ENCODE measurements at regions not wholly inside any gene's neighbourhood (a gene's known extent, or its start where the extent isn't known, plus 50 kb on each side); places are given as distances from the start of the nearest gene placed in this dataset.

GRCh38 chr20:47936612-47937011, 151.3 kb upstream of the SULF2 start:
- no peak for DNase-seq (ENCODE audit: low spot score, unreplicated experiment)
- Mint-ChIP-seq H3K4me1 (ENCODE audit: low read depth) (peaks cover 1% of the 10 kb centered on the region), H3K27me3 (peaks cover 18% of the 10 kb centered on the region), H3K27ac (no peak overlapping the region), H3K4me3 (ENCODE audit: low read depth) (no peak overlapping the region), H3K9me3 (ENCODE audit: low read depth) (no peaks in the 10 kb centered on the region), H3K36me3 (ENCODE audit: insufficient read depth) (no peaks in the 10 kb centered on the region)
- no peak for TF ChIP-seq CTCF (IDR thresholded peaks at IDR 0.05; ENCODE audit: unreplicated experiment)

GRCh38 chr20:47934761-47935160, 149.5 kb upstream of the SULF2 start:
- Mint-ChIP-seq H3K9me3 (ENCODE audit: low read depth) (no peaks in the 10 kb centered on the region), H3K27ac (no peak overlapping the region)
- no peak for TF ChIP-seq CTCF (IDR thresholded peaks at IDR 0.05; ENCODE audit: unreplicated experiment)

GRCh38 chr20:47931443-47931842, 146.2 kb upstream of the SULF2 start:
- H3K27ac Mint-ChIP-seq = no peak overlapping the region
- no peak for TF ChIP-seq CTCF (IDR thresholded peaks at IDR 0.05; ENCODE audit: unreplicated experiment)
- H3K27me3 Mint-ChIP-seq = peaks cover 12% of the 10 kb centered on the region
- no peaks in the 10 kb centered on the region for H3K36me3 Mint-ChIP-seq (ENCODE audit: insufficient read depth)
- H3K9me3 Mint-ChIP-seq (ENCODE audit: low read depth) = peaks cover 4% of the 10 kb centered on the region
- no peak overlapping the region for H3K4me3 Mint-ChIP-seq (ENCODE audit: low read depth)
- no peaks in the 10 kb centered on the region for H3K4me1 Mint-ChIP-seq (ENCODE audit: low read depth)
- DNase-seq (ENCODE audit: low spot score, unreplicated experiment) = no peak

More at GRCh38 chr20:47934761-47935160, 149.5 kb upstream of the SULF2 start:
- peaks cover 18% of the 10 kb centered on the region for H3K27me3 Mint-ChIP-seq
- H3K4me1 Mint-ChIP-seq (ENCODE audit: low read depth) = no peaks in the 10 kb centered on the region
- H3K4me3 Mint-ChIP-seq (ENCODE audit: low read depth) = no peak overlapping the region
- no peak for DNase-seq (ENCODE audit: low spot score, unreplicated experiment)
- no peaks in the 10 kb centered on the region for H3K36me3 Mint-ChIP-seq (ENCODE audit: insufficient read depth)

- no peak overlapping the region for H3K4me3 Mint-ChIP-seq (ENCODE audit: low read depth)
- no peaks in the 10 kb centered on the region for H3K36me3 Mint-ChIP-seq (ENCODE audit: insufficient read depth)
- H3K9me3 Mint-ChIP-seq (ENCODE audit: low read depth) = peaks cover 4% of the 10 kb centered on the region
- DNase-seq (ENCODE audit: low spot score, unreplicated experiment) = no peak
- no peaks in the 10 kb centered on the region for H3K4me1 Mint-ChIP-seq (ENCODE audit: low read depth)
- H3K27ac Mint-ChIP-seq = no peak overlapping the region
- H3K27me3 Mint-ChIP-seq = peaks cover 9% of the 10 kb centered on the region
- TF ChIP-seq CTCF (IDR thresholded peaks at IDR 0.05; ENCODE audit: unreplicated experiment) = no peak
These were observed 145.7 kb upstream of the SULF2 start for GRCh38 chr20:47931002-47931401.

GRCh38 chr20:47929368-47930115, 144.3 kb upstream of the SULF2 start:
- Mint-ChIP-seq H3K27me3 (peaks cover 13% of the 10 kb centered on the region), H3K36me3 (ENCODE audit: insufficient read depth) (no peaks in the 10 kb centered on the region), H3K4me3 (ENCODE audit: low read depth) (no peak overlapping the region), H3K27ac (no peak overlapping the region), H3K9me3 (ENCODE audit: low read depth) (peaks cover 8% of the 10 kb centered on the region), H3K4me1 (ENCODE audit: low read depth) (no peaks in the 10 kb centered on the region)
- no peak for DNase-seq (ENCODE audit: low spot score, unreplicated experiment)
- TF ChIP-seq CTCF (IDR thresholded peaks at IDR 0.05; ENCODE audit: unreplicated experiment) = no peak

Measured in progenitor cell of endocrine pancreas (in vitro differentiated cells).